Common myeloid progenitor, CD34-positive (primary cell): ENCODE measurements at regions not wholly inside any gene's neighbourhood (a gene's known extent, or its start where the extent isn't known, plus 50 kb on each side); places are given as distances from the start of the nearest gene placed in this dataset.

ENCODE experiments used
- CTCF ChIA-PET: fragments of 350-600 bp; sonication (Branson Sonifier 250); formaldehyde crosslinking; loops from one replicate; lab custom pipeline; 2021; ENCODE audit warnings: antibody characterized with exemption; lab: Charles Lee
- POLR2A ChIA-PET: fragments of 350-600 bp; sonication (Branson Sonifier 250); formaldehyde crosslinking; loops from one replicate; lab custom pipeline; 2021; ENCODE audit warnings: antibody characterized with exemption; lab: Charles Lee
- DNase-seq, 3 donors: peaks; one replicate each; pipeline versions ENCODE4 v3.0.0 to v3.0.0-alpha.2; 2013
- H3K27ac ChIP-seq, 2 experiments: 1 replicate in 1 of 2; 2 replicates in 1 of 2; pipeline ENCODE4 v1.7.0; 2013; ENCODE audit warnings: inconsistent platforms in 2 of 2, low read length in 2 of 2, mild to moderate bottlenecking in 2 of 2, low read depth in 1 of 2, moderate library complexity in 1 of 2; ENCODE audit not compliant: severe bottlenecking in 2 of 2, insufficient read depth in 1 of 2, poor library complexity in 1 of 2
- H3K27me3 ChIP-seq, 5 experiments: replicated peaks in 2 of 5; 1 replicate in 3 of 5; 2 replicates in 2 of 5; pipeline versions ENCODE4 v1.6.1 to v1.7.0; 2013; ENCODE audit warnings: low read length in 4 of 5, mild to moderate bottlenecking in 2 of 5, moderate library complexity in 2 of 5, inconsistent platforms in 1 of 5; ENCODE audit not compliant: insufficient read depth in 5 of 5, control insufficient read depth in 4 of 5
- H3K36me3 ChIP-seq, 4 experiments: 1 replicate in 2 of 4; 2 replicates in 2 of 4; pipeline versions ENCODE4 v1.6.1 to v1.7.0; 2013; ENCODE audit warnings: low read length in 3 of 4, control low read depth in 1 of 4, mild to moderate bottlenecking in 1 of 4; ENCODE audit not compliant: control insufficient read depth in 4 of 4, insufficient read depth in 4 of 4
- H3K4me1 ChIP-seq, 4 experiments: 1 replicate in 3 of 4; 2 replicates in 1 of 4; pipeline versions ENCODE4 v1.6.1 to v1.7.1; 2013; ENCODE audit warnings: low read length in 3 of 4, mild to moderate bottlenecking in 3 of 4, control low read depth in 1 of 4, inconsistent platforms in 1 of 4, moderate library complexity in 1 of 4; ENCODE audit not compliant: control insufficient read depth in 4 of 4, insufficient read depth in 4 of 4; ENCODE audit errors: control extremely low read depth in 1 of 4
- H3K4me3 ChIP-seq, 7 experiments: 1 replicate in 4 of 7; 2 replicates in 3 of 7; pipeline versions ENCODE4 v1.5.1 to v1.7.0; 2013; ENCODE audit warnings: mild to moderate bottlenecking in 7 of 7, low read length in 6 of 7, moderate library complexity in 6 of 7, inconsistent platforms in 2 of 7, low read depth in 2 of 7, control low read depth in 1 of 7; ENCODE audit not compliant: insufficient read depth in 4 of 7, control insufficient read depth in 1 of 7; ENCODE audit errors: extremely low read depth in 1 of 7
- H3K9me3 ChIP-seq, 5 experiments: 1 replicate in 4 of 5; 2 replicates in 1 of 5; pipeline versions ENCODE4 v1.6.1 to v1.7.1; 2013; ENCODE audit warnings: low read length in 4 of 5, mild to moderate bottlenecking in 2 of 5, inconsistent platforms in 1 of 5, low read depth in 1 of 5, moderate library complexity in 1 of 5; ENCODE audit not compliant: control insufficient read depth in 4 of 5, insufficient read depth in 2 of 5; ENCODE audit errors: control extremely low read depth in 1 of 5
- WGBS: methylation state at CpG from one replicate; pipeline ENCODE4 v1.1.5; 2013; ENCODE audit not compliant: insufficient coverage; 5-methylcytosine and 5-hydroxymethylcytosine counted together

DNA sequence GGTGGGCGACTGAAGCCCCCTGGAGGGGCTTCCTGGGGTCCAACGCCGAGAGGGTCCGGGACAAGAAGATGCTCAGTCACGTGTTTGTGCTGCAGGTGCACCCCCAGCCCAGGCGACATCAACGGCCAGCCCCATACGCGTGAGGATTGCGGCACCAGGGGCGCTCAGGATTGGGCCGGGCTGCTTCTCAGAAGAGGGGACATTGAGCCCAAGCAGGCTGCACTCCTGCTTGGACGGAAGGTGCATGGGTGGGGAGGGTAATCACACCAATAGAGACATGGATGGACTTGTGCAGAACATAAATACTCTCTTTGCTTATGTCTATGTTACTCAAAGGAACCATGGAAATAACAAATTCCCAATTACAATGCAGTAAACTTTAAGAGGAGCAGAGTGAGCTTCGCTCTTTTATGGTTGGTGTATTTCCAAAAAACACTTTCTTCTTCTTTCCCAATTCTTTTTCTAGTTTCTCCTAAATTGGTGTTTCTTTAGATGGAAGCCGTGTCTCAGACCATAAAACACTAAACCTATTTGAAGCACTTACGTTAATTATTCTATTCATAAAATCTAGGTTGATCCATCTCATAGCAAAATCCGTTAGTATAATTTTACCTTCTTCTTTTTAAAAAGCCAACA lies 182.7 kb downstream of the GOLGA6L6 start:
- H3K4me1 ChIP-seq = peaks cover 0 to 7% (median 3%) of the 10 kb centered on the region in 4 experiments
- no peak overlapping the region for H3K27ac ChIP-seq
- ChIA-PET POLR2A (no interaction called here), CTCF (interaction anchor here (0.8 to 11.1 kb wide), 3 partner anchors 8 to 1904 kb away, joined by 3 to 107 read pairs (median 7); no protein-coding TSS in a partner anchor)
- no peaks in the 10 kb centered on the region for H3K9me3 ChIP-seq
- DNase-seq = no peak
- 94% methylated on average over 14 of the region's 17 CpGs for WGBS
- H3K4me3 ChIP-seq = no peak overlapping the region
- no peaks in the 10 kb centered on the region for H3K36me3 ChIP-seq
- H3K27me3 ChIP-seq = peaks cover 0 to 3% (median 0%) of the 10 kb centered on the region in 5 experiments

DNA sequence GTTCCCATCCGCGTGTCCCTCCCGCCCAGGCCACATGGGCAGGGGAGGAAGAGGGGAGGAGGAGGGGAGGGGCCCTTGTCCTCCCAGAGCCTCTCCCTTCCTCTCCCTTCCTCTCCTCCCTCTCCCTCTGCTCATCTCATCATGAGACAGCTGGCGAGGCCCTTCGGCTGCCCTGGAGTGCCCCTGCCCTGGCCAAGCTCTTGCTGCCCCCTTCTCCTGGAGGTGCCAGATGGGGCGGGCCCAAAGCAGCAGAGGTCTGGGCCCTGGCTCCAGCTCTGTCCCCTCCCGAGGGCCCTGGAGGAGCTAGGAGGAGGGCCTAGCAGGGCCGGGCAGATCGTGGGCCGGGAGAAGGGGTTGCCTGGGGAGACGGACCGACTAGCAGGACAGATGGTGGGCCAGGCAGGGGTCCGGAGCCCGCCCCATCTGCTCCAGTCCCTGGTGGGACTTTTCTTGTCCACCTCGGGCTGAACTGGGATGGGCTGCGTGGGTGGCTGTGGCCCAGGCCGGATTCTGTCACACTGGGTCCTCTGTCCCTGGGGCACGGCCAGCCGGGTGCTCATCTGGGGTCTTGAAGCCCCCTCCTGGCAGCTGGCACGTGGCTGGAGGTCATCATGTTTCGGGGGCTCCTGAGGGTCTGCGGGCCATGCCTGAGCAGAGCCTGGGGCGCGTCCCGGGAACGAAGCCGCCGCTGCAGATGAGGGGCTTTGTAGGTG lies 183.4 kb downstream of the GOLGA6L6 start:
- ChIA-PET POLR2A (no interaction called here), CTCF (interaction anchor here (0.6 to 11.1 kb wide), 5 partner anchors 8 to 1905 kb away, joined by 3 to 107 read pairs (median 3); no protein-coding TSS in a partner anchor)
- H3K27ac ChIP-seq = no peak overlapping the region
- WGBS = 96% methylated on average over 24 of the region's 28 CpGs
- no peak for DNase-seq
- no peak overlapping the region for H3K4me3 ChIP-seq
- peaks cover 0 to 3% (median 0%) of the 10 kb centered on the region in 5 experiments for H3K27me3 ChIP-seq
- H3K36me3 ChIP-seq = no peaks in the 10 kb centered on the region
- no peaks in the 10 kb centered on the region for H3K9me3 ChIP-seq
- peaks cover 0 to 7% (median 4%) of the 10 kb centered on the region in 4 experiments for H3K4me1 ChIP-seq

DNA sequence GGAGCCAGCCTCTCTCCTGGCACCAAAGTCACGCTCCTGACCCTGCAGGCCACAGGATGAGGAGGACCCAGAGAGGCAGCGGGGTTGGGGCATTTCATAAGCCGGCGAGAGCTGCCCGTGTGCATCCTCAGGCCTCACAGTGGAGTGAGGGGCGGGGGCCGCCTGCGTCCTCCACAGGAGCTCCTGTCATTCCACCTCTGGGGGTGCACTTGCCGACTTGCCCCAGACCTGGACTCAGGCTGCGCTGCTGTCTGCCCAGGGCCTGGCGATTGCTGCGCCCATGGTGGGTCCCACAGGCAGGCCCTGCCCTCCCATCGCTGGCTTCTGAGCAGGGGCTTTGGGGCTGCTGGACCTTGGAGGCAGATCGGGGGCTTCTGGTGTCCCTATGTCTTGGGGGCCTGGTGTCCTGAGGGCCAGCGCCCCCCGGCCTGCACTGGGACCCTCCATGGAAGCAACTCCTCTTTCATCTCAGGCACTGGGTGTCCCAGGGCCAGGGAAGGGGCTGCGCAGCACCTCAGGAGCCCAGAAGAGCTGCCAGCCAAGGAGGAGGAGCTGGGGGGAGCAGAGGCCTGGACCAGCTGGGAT lies 184.0 kb downstream of the GOLGA6L6 start:
- WGBS = 88% methylated on average over 17 of the region's 17 CpGs
- Histone ChIP-seq H3K4me3 (no peak overlapping the region), H3K9me3 (no peaks in the 10 kb centered on the region), H3K27me3 (peaks cover 0 to 3% (median 0%) of the 10 kb centered on the region in 5 experiments), H3K4me1 (peaks cover 0 to 7% (median 4%) of the 10 kb centered on the region in 4 experiments), H3K27ac (no peak overlapping the region), H3K36me3 (no peaks in the 10 kb centered on the region)
- ChIA-PET POLR2A (no interaction called here), CTCF (interaction anchor here (0.6 to 11.1 kb wide), 7 partner anchors 9 to 1902 kb away, joined by 3 to 107 read pairs (median 4); no protein-coding TSS in a partner anchor)
- DNase-seq = no peak

DNA sequence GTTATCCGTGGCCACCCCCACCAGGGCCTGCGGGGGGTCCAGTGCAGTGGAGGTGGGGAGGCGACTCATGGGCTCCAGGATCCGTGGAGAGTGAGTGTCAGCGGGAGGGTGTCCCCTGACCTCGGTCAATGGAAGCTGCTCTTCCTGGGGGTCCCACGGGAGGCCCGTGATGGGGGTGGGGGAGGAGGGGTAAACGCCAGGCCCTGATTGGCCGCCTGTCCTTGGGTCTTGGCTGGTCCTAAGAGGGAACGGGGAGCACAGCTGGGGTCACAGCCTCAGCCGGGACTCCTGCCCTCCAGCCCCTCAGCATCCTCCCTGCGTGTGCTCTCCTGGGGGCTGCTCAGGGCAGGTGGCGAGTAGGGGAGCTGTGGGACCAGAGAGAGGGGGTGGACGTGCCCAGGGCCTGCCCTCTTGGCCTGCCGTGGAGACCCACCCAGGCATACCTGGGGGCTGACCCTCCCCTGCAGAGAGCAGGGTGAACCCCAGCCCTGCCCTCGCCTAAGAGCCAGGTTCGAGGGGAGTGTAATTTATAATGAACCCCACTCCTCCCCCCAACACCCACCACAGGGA lies 184.6 kb downstream of the GOLGA6L6 start:
- WGBS = 89% methylated on average over 18 of the region's 18 CpGs
- no peaks in the 10 kb centered on the region for H3K36me3 ChIP-seq
- no peak for DNase-seq
- H3K27me3 ChIP-seq = peaks cover 0 to 2% (median 0%) of the 10 kb centered on the region in 5 experiments
- POLR2A ChIA-PET = no interaction called here
- no peak overlapping the region for H3K27ac ChIP-seq
- no peak overlapping the region for H3K4me3 ChIP-seq
- H3K9me3 ChIP-seq = no peaks in the 10 kb centered on the region
- peaks cover 0 to 7% (median 4%) of the 10 kb centered on the region in 4 experiments for H3K4me1 ChIP-seq
- CTCF ChIA-PET = interaction anchor here (0.8 to 11.1 kb wide), 5 partner anchors 9 to 1903 kb away, joined by 3 to 107 read pairs (median 7); no protein-coding TSS in a partner anchor

DNA sequence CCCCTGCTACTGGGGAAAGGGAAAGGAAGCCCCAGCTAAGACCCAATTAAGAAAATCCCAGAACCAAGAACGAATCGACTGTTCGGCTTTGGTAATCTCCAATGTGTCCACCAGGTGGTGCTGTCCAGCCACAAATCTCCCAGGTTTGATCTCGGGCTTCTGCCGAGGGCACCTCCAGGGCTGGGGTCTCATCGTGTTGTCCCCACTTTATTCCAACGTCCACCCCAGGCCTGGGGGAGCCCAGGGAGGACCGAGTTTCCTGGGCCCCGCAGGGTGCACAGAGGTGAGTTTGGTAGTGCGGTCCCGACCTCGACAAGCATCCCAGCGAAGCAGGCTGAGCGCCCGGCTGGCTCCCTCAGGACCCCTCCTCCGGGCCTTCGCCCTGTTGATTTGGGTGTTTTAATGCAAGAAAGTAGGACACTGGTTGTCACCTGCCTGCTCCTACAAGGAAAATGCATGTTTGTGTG lies 185.1 kb downstream of the GOLGA6L6 start:
- Histone ChIP-seq H3K9me3 (no peaks in the 10 kb centered on the region), H3K27ac (no peak overlapping the region), H3K4me1 (peaks cover 0 to 7% (median 4%) of the 10 kb centered on the region in 4 experiments), H3K27me3 (no peaks in the 10 kb centered on the region), H3K4me3 (peak overlapping the region in 1 of 7 experiments; percentile 40), H3K36me3 (no peaks in the 10 kb centered on the region)
- ChIA-PET CTCF (interaction anchor here (1.1 to 11.1 kb wide), 4 partner anchors 9 to 1903 kb away, joined by 3 to 107 read pairs (median 7); no protein-coding TSS in a partner anchor), POLR2A (no interaction called here)
- WGBS = 57% methylated on average over 17 of the region's 17 CpGs
- peak; percentile 79 to 89 (median 81) for DNase-seq

DNA sequence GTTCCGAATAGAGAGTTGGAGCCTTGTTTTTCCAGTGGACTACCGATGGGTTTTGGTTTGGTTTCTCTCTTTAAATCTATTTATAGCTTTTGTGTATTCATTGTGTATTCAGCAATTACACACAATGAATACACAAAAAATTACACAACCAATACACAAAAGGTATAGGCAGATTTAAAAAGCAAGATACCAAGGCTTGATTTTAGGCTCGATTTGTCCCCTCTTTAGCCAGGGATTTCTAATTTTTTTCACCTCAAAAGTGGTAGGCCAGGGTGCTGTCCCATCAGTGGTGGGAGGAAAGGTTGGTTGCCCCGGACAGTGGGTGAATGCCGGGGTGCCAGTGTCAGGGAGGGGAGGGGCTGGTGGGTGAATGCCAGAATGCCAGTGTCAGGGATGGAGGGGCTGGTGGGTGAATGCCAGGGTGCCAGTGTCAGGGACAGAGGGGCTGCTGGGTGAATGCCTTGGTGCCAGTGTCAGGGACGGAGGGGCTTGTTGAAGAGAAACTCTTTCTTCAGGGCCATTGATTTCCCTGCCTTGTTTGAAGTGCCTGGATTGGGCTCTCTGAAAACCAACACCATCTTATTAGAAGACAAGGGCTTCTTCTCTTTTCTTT lies 186.2 kb downstream of the GOLGA6L6 start:
- H3K27ac ChIP-seq = no peak overlapping the region
- H3K36me3 ChIP-seq = no peaks in the 10 kb centered on the region
- CTCF ChIA-PET = interaction anchor here (2.1 to 11.1 kb wide), 2 partner anchors 8 to 1869 kb away, joined by 7 to 107 read pairs; no protein-coding TSS in a partner anchor
- H3K4me1 ChIP-seq = peaks cover 0 to 8% (median 4%) of the 10 kb centered on the region in 4 experiments
- POLR2A ChIA-PET = no interaction called here
- H3K9me3 ChIP-seq = no peaks in the 10 kb centered on the region
- H3K4me3 ChIP-seq = no peak overlapping the region
- H3K27me3 ChIP-seq = no peaks in the 10 kb centered on the region
- WGBS = 94% methylated on average over 6 of the region's 6 CpGs
- no peak for DNase-seq
